Calu3 (cell line): ENCODE measurements at regions not wholly inside any gene's neighbourhood (a gene's known extent, or its start where the extent isn't known, plus 50 kb on each side); places are given as distances from the start of the nearest gene placed in this dataset.
"Not testable (repeated sequence)": the region's sequence is repeated elsewhere in the genome, so short reads cannot be mapped to it uniquely, and the experiment has no call there.

Source experiments
- BruUV-seq: library from RNA; stranded (reverse); fragments of 400-500 nt; replicated peaks from 2 replicates; lab custom pipeline; 2021; lab: Mats Ljungman, UMichigan
- CTCF ChIA-PET: fragments of 300-600 bp; sonication (Branson Sonifier 250); formaldehyde crosslinking; loops from one replicate; lab custom pipeline; 2022; ENCODE audit warnings: antibody characterized with exemption; lab: Charles Lee
- DNase-seq: peaks from one replicate; pipeline ENCODE4 v3.0.0; 2022
- H3K27ac Mint-ChIP-seq: one replicate; pipeline ENCODE4 v1.8.0; 2022; ENCODE audit warnings: mixed read lengths; ENCODE audit not compliant: unreplicated experiment
- H3K27me3 Mint-ChIP-seq: one replicate; pipeline ENCODE4 v1.8.0; 2022; ENCODE audit warnings: mixed read lengths; ENCODE audit not compliant: unreplicated experiment
- H3K36me3 Mint-ChIP-seq: one replicate; pipeline ENCODE4 v1.8.0; 2022; ENCODE audit warnings: mild to moderate bottlenecking, moderate library complexity, mixed read lengths; ENCODE audit not compliant: insufficient read depth, unreplicated experiment
- H3K4me1 Mint-ChIP-seq: one replicate; pipeline ENCODE4 v1.8.0; 2022; ENCODE audit warnings: mild to moderate bottlenecking, low read depth, mixed read lengths; ENCODE audit not compliant: unreplicated experiment
- H3K4me3 Mint-ChIP-seq: one replicate; pipeline ENCODE4 v1.8.0; 2022; ENCODE audit warnings: mild to moderate bottlenecking, low read depth, moderate library complexity, mixed read lengths; ENCODE audit not compliant: unreplicated experiment
- H3K9me3 Mint-ChIP-seq: one replicate; pipeline ENCODE4 v1.8.0; 2022; ENCODE audit warnings: low read depth, mixed read lengths; ENCODE audit not compliant: unreplicated experiment
- CTCF ChIP-seq: fragments of 200-600 bp; IDR thresholded peaks from one replicate; pipeline ENCODE4 v1.8.0; 2022; ENCODE audit warnings: antibody characterized with exemption; ENCODE audit not compliant: unreplicated experiment
- intact Hi-C: fragments of 100-400 bp; cut with micrococcal nuclease; formaldehyde crosslinking; loops from one replicate; pipeline ENCODE4 v1.10.0; 2022; ENCODE audit not compliant: unreplicated experiment

GRCh38 chr2:209269024-209269423 lies 154.8 kb upstream of the MAP2 start:
- DNase-seq = no peak
- intact Hi-C loops = no loop called here
- H3K27ac Mint-ChIP-seq = no peak overlapping the region
- no peaks in the 10 kb centered on the region for H3K36me3 Mint-ChIP-seq
- TF ChIP-seq CTCF = no peak
- BruUV-seq = no TSS peak
- no peaks in the 10 kb centered on the region for H3K27me3 Mint-ChIP-seq
- CTCF ChIA-PET = no interaction called here
- H3K9me3 Mint-ChIP-seq = peaks cover 4% of the 10 kb centered on the region
- H3K4me1 Mint-ChIP-seq = no peaks in the 10 kb centered on the region
- H3K4me3 Mint-ChIP-seq = no peak overlapping the region

DNA sequence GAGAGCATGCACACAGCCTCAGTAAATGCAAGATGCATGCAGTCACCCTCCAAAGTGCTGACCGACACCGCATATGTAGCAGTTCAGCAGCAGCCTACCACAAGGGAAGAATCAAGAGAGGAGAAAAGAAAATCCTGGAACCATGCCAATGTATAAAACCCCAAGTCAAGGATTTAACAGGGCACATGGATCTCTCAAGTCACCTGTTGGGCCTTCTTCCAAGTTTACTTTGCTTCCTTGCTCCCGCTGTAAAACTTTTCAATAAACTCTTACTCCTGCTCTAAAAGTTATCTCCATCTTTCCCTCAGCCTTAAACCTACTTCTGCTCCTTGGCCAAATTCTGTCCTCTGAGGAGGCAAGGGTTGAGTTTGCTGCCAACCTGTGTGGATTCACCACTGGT lies 147.8 kb upstream of the MAP2 start:
- no peak for TF ChIP-seq CTCF
- CTCF ChIA-PET = no interaction called here
- BruUV-seq = no TSS peak
- no peak for DNase-seq
- Mint-ChIP-seq H3K27me3 (no peaks in the 10 kb centered on the region), H3K9me3 (no peaks in the 10 kb centered on the region), H3K4me1 (no peaks in the 10 kb centered on the region), H3K4me3 (no peak overlapping the region), H3K27ac (no peak overlapping the region), H3K36me3 (no peaks in the 10 kb centered on the region)
- intact Hi-C loops = loop anchor here (1.0 kb wide), 1 partner anchor 11 kb away; no protein-coding TSS in a partner anchor

DNA sequence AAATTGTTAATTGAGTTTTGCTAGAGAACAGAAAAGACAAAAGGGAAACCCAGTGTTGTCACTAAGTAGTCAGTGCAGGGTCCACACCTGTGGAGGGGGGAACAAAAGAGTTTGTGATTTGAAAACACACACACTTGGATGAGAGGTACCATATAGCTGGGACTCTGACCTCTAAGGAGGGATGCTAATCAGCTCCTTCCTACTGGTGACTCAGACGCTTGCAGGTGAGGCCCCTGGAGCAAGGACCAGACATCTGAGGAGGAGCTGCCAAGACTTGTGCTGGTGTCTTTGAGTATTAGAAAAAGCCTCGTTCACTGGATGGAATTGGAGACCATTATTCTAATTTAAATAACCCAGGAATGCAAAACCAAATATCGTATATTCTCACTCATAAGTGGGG lies 146.4 kb upstream of the MAP2 start:
- intact Hi-C loops = no loop called here
- no peaks in the 10 kb centered on the region for H3K9me3 Mint-ChIP-seq
- TF ChIP-seq CTCF = no peak
- no peak overlapping the region for H3K27ac Mint-ChIP-seq
- H3K36me3 Mint-ChIP-seq = no peaks in the 10 kb centered on the region
- no peaks in the 10 kb centered on the region for H3K27me3 Mint-ChIP-seq
- no peaks in the 10 kb centered on the region for H3K4me1 Mint-ChIP-seq
- no peak overlapping the region for H3K4me3 Mint-ChIP-seq
- no TSS peak for BruUV-seq
- DNase-seq = no peak
- CTCF ChIA-PET = no interaction called here

- H3K27ac Mint-ChIP-seq = no peak overlapping the region
- no peak for TF ChIP-seq CTCF
- intact Hi-C loops = no loop called here
- BruUV-seq = no TSS peak
- H3K4me3 Mint-ChIP-seq = no peak overlapping the region
- H3K4me1 Mint-ChIP-seq = no peaks in the 10 kb centered on the region
- CTCF ChIA-PET = interaction anchor here (0.9 to 1.2 kb wide), 2 partner anchors 14 to 33 kb away, joined by 3 read pairs; no protein-coding TSS in a partner anchor
- H3K27me3 Mint-ChIP-seq = no peaks in the 10 kb centered on the region
- H3K9me3 Mint-ChIP-seq = no peaks in the 10 kb centered on the region
- no peak for DNase-seq
- H3K36me3 Mint-ChIP-seq = no peaks in the 10 kb centered on the region
These were observed 125.2 kb upstream of the MAP2 start for GRCh38 chr2:209298601-209299000.

DNA sequence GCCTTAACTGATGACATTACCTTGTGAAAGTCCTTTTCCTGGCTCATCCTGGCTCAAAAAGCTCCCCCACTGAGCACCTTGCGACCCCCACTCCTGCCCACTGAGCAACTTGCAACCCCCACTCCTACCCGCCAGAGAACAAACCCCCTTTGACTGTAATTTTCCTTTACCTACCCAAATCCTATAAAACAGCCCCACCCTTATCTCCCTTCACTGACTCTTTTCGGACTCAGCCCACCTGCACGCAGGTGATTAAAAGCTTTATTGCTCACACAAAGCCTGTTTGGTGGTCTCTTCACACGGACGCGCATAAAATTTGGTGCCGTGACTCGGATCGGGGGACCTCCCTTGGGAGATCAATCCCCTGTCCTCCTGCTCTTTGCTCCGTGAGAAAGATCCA lies 124.4 kb upstream of the MAP2 start:
- H3K4me3 Mint-ChIP-seq, H3K4me1 Mint-ChIP-seq, intact Hi-C loops, CTCF ChIA-PET, DNase-seq, H3K36me3 Mint-ChIP-seq, H3K27me3 Mint-ChIP-seq, H3K27ac Mint-ChIP-seq, H3K9me3 Mint-ChIP-seq, BruUV-seq: not testable (repeated sequence)

DNA sequence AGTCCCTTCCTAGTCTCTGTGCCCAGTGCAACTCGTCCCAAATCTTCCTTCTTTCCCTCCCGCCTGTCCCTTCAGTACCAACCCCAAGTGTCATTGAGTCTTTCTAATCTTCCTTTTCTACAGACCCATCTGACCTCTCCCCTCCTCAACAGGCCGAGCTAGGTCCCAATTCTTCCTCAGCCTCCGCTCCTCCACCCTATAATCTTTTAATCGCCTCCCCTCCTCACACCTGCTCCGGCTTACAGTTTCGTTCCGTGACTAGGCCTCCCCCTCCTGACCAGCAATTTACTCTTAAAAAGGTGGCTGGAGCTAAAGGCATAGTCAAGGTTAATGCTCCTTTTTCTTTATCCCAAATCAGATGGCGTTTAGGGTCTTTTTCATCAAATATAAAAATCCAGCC lies 123.1 kb upstream of the MAP2 start:
- BruUV-seq, H3K4me3 Mint-ChIP-seq, H3K9me3 Mint-ChIP-seq, H3K27me3 Mint-ChIP-seq, intact Hi-C loops, CTCF ChIA-PET, H3K4me1 Mint-ChIP-seq, DNase-seq, H3K36me3 Mint-ChIP-seq, H3K27ac Mint-ChIP-seq: not testable (repeated sequence)
